HL-60 (cell line): ENCODE measurements at regions not wholly inside any gene's neighbourhood (a gene's known extent, or its start where the extent isn't known, plus 50 kb on each side); places are given as distances from the start of the nearest gene placed in this dataset.

Experiments
- DNase-seq, 2 experiments: peaks; one replicate each; pipeline ENCODE4 v3.0.0-alpha.2; 2010 to 2020; ENCODE audit warnings: low read depth in 1 of 2, low spot score in 1 of 2
- H3K27ac ChIP-seq: fragments of 250-450 bp; sonication (Bioruptor Pico); replicated peaks from 2 replicates; pipeline ENCODE4 v1.5.1; 2020; ENCODE audit warnings: mild to moderate bottlenecking, moderate library complexity
- H3K27me3 ChIP-seq: fragments of 250-450 bp; sonication (Bioruptor Pico); 2 replicates; pipeline ENCODE4 v1.5.1; 2021; ENCODE audit warnings: mild to moderate bottlenecking, moderate library complexity; ENCODE audit not compliant: insufficient read depth, poor library complexity, severe bottlenecking
- H3K4me3 ChIP-seq: replicated peaks from 2 replicates; pipeline ENCODE4 v1.5.1; 2011; ENCODE audit warnings: mild to moderate bottlenecking, control low read depth, low read length; ENCODE audit not compliant: insufficient read depth
- CTCF ChIP-seq: IDR thresholded peaks from one replicate; pipeline ENCODE4 v1.5.1; 2011; ENCODE audit warnings: low read length, control low read depth, inconsistent platforms; ENCODE audit not compliant: insufficient read depth
- GABPA ChIP-seq: IDR thresholded peaks from 2 replicates; pipeline ENCODE4 v1.6.1; 2012; ENCODE audit warnings: low read depth
- POLR2AphosphoS5 ChIP-seq: IDR thresholded peaks from 2 replicates; pipeline ENCODE4 v1.6.1; 2012; ENCODE audit warnings: low read depth
- REST ChIP-seq: IDR thresholded peaks from 2 replicates; pipeline ENCODE4 v1.6.1; 2012; ENCODE audit warnings: low read depth; ENCODE audit not compliant: insufficient replicate concordance
- SPI1 ChIP-seq: IDR thresholded peaks from 2 replicates; pipeline ENCODE4 v1.6.1; 2012; ENCODE audit warnings: low read depth, mild to moderate bottlenecking, borderline replicate concordance

- Histone ChIP-seq H3K4me3 (no peak overlapping the region), H3K27ac (no peak overlapping the region), H3K27me3 (no peaks in the 10 kb centered on the region)
- TF ChIP-seq CTCF (no peak), REST (no peak), GABPA (no peak), POLR2AphosphoS5 (no peak), SPI1 (no peak)
- no peak for DNase-seq
Measured at GRCh38 chr16:26453215-26453614, 613.5 kb upstream of the C16orf82 start.

- Histone ChIP-seq H3K4me3 (no peak overlapping the region), H3K27ac (no peak overlapping the region), H3K27me3 (no peaks in the 10 kb centered on the region)
- no peak for DNase-seq
- TF ChIP-seq REST (no peak), POLR2AphosphoS5 (no peak), GABPA (no peak), SPI1 (no peak), CTCF (no peak)
Measured at GRCh38 chr16:26454102-26454501, 612.6 kb upstream of the C16orf82 start.

- TF ChIP-seq SPI1 (no peak), CTCF (no peak), POLR2AphosphoS5 (no peak), REST (no peak), GABPA (no peak)
- Histone ChIP-seq H3K4me3 (no peak overlapping the region), H3K27ac (no peak overlapping the region), H3K27me3 (no peaks in the 10 kb centered on the region)
- DNase-seq, result no peak
Measured at GRCh38 chr16:26456074-26456473, 610.7 kb upstream of the C16orf82 start.
